T-cell (primary cell): ENCODE measurements at regions not wholly inside any gene's neighbourhood (a gene's known extent, or its start where the extent isn't known, plus 50 kb on each side); places are given as distances from the start of the nearest gene placed in this dataset.
"Not testable (repeated sequence)": the region's sequence is repeated elsewhere in the genome, so short reads cannot be mapped to it uniquely, and the experiment has no call there.

Source experiments
- ATAC-seq, 4 experiments: fragments of 200-7000 bp in 3 of 4; fragments of 150-1000 bp in 1 of 4; cut with Tn5 transposase; replicated peaks in 1 of 4; 1 replicate in 3 of 4; 2 replicates in 1 of 4; pipeline ENCODE4 v1.10.0; 2021; ENCODE audit warnings: moderate library complexity in 3 of 4, mild to moderate bottlenecking in 2 of 4, moderate number of reproducible peaks in 1 of 4
- CTCF ChIA-PET, 2 donors: fragments of 300-600 bp; sonication (Branson Sonifier 250); formaldehyde crosslinking; loops; one replicate each; lab custom pipeline; 2022; ENCODE audit warnings: antibody characterized with exemption in 2 of 2; lab: Charles Lee
- POLR2A ChIA-PET, 2 donors: fragments of 300-600 bp; sonication (Branson Sonifier 250); formaldehyde crosslinking; loops; one replicate each; lab custom pipeline; 2022; ENCODE audit warnings: antibody characterized with exemption in 2 of 2; lab: Charles Lee
- DNase-seq, 35 experiments: peaks; one replicate each; pipeline versions ENCODE4 v3.0.0 to v3.0.0-alpha.2; 2013 to 2023
- H3K27ac ChIP-seq: one replicate; pipeline ENCODE4 v1.5.1; 2013; ENCODE audit warnings: low read length
- H3K27me3 ChIP-seq, 2 experiments: replicated peaks in 1 of 2; 1 replicate in 1 of 2; 2 replicates in 1 of 2; pipeline versions ENCODE4 v1.6.1 to v1.7.0; 2013; ENCODE audit warnings: low read length in 1 of 2, mixed read lengths in 1 of 2; ENCODE audit not compliant: control insufficient read depth in 2 of 2, insufficient read depth in 2 of 2; ENCODE audit errors: extremely low read depth in 1 of 2
- H3K36me3 ChIP-seq, 2 donors: 1 replicate in 1 of 2; 2 replicates in 1 of 2; pipeline versions ENCODE4 v1.6.1 to v1.7.0; 2013; ENCODE audit warnings: low read length in 1 of 2; ENCODE audit not compliant: control insufficient read depth in 2 of 2, insufficient read depth in 1 of 2; ENCODE audit errors: extremely low read depth in 1 of 2
- H3K4me1 ChIP-seq, 2 experiments: 1 replicate in 1 of 2; 2 replicates in 1 of 2; pipeline versions ENCODE4 v1.6.1 to v1.7.0; 2013; ENCODE audit warnings: low read length in 2 of 2, mixed read lengths in 1 of 2; ENCODE audit not compliant: insufficient read depth in 2 of 2, control insufficient read depth in 1 of 2; ENCODE audit errors: extremely low read depth in 1 of 2
- H3K4me3 ChIP-seq, 2 donors: 1 replicate in 1 of 2; 2 replicates in 1 of 2; pipeline versions ENCODE4 v1.5.1 to v1.7.0; 2013; ENCODE audit warnings: mild to moderate bottlenecking in 2 of 2, low read length in 1 of 2, moderate library complexity in 1 of 2; ENCODE audit not compliant: control insufficient read depth in 1 of 2; ENCODE audit errors: extremely low read depth in 1 of 2
- H3K9me3 ChIP-seq: 2 replicates; pipeline ENCODE4 v1.7.0; 2013
- H3K27ac Mint-ChIP-seq, 2 donors: one replicate each; pipeline ENCODE4 v1.8.0; 2020 to 2021; ENCODE audit warnings: mild to moderate bottlenecking in 2 of 2, mixed read lengths in 2 of 2
- H3K27me3 Mint-ChIP-seq, 2 donors: one replicate each; pipeline ENCODE4 v1.8.0; 2021 to 2022; ENCODE audit warnings: mixed read lengths in 2 of 2
- H3K36me3 Mint-ChIP-seq: one replicate; pipeline ENCODE4 v1.8.0; 2021; ENCODE audit warnings: mixed read lengths
- H3K4me1 Mint-ChIP-seq, 3 donors: one replicate each; pipeline ENCODE4 v1.8.0; 2020 to 2022; ENCODE audit warnings: mixed read lengths in 3 of 3, mild to moderate bottlenecking in 1 of 3
- H3K4me3 Mint-ChIP-seq, 3 donors: one replicate each; pipeline ENCODE4 v1.8.0; 2020 to 2022; ENCODE audit warnings: mild to moderate bottlenecking in 3 of 3, mixed read lengths in 3 of 3, moderate library complexity in 3 of 3
- H3K9me3 Mint-ChIP-seq, 3 donors: one replicate each; pipeline ENCODE4 v1.8.0; 2020 to 2022; ENCODE audit warnings: mixed read lengths in 3 of 3
- WGBS: methylation state at CpG from one replicate; pipeline ENCODE4 v1.1.5; 2013; ENCODE audit warnings: missing lambda C conversion rate; ENCODE audit not compliant: insufficient coverage; 5-methylcytosine and 5-hydroxymethylcytosine counted together

GRCh38 chr5:92694067-92694466 lies 887.0 kb downstream of the NR2F1-AS1 start:
- H3K9me3 ChIP-seq: no peaks in the 10 kb centered on the region
- POLR2A ChIA-PET: no interaction called here

GRCh38 chr5:92691955-92692354 lies 889.1 kb downstream of the NR2F1-AS1 start:
- H3K27me3 Mint-ChIP-seq, H3K9me3 ChIP-seq, H3K27ac ChIP-seq, H3K4me1 ChIP-seq, H3K36me3 Mint-ChIP-seq, CTCF ChIA-PET, H3K4me1 Mint-ChIP-seq, H3K36me3 ChIP-seq, DNase-seq, H3K27me3 ChIP-seq, POLR2A ChIA-PET, H3K4me3 Mint-ChIP-seq, H3K4me3 ChIP-seq, H3K27ac Mint-ChIP-seq, ATAC-seq: not testable (repeated sequence)
- no CpG with 5 or more reads among the region's 5 CpGs for WGBS
- peaks cover 0 to 12% (median 6%) of the 10 kb centered on the region in 3 donors for H3K9me3 Mint-ChIP-seq

More at GRCh38 chr5:92694067-92694466, 887.0 kb downstream of the NR2F1-AS1 start:
- Histone ChIP-seq H3K27ac (no peak overlapping the region), H3K27me3 (no peaks in the 10 kb centered on the region), H3K4me3 (no peak overlapping the region), H3K4me1 (no peaks in the 10 kb centered on the region), H3K36me3 (no peaks in the 10 kb centered on the region)
- ATAC-seq (no peak), DNase-seq (no peak)
- Mint-ChIP-seq H3K27ac (no peak overlapping the region), H3K36me3 (no peaks in the 10 kb centered on the region), H3K27me3 (no peaks in the 10 kb centered on the region), H3K4me3 (no peak overlapping the region), H3K4me1 (no peaks in the 10 kb centered on the region), H3K9me3 (peaks cover 0 to 12% (median 6%) of the 10 kb centered on the region in 3 donors)
- CTCF ChIA-PET: no interaction called here
- WGBS: 40% methylated on average over 1 of the region's 2 CpGs

GRCh38 chr5:92687821-92688722 lies 892.9 kb downstream of the NR2F1-AS1 start:
- WGBS: 62% methylated on average over 3 of the region's 8 CpGs
- Mint-ChIP-seq H3K27ac (no peak overlapping the region), H3K9me3 (peaks cover 2 to 27% (median 16%) of the 10 kb centered on the region in 3 donors), H3K4me3 (no peak overlapping the region), H3K4me1 (no peaks in the 10 kb centered on the region), H3K27me3 (no peaks in the 10 kb centered on the region), H3K36me3 (no peaks in the 10 kb centered on the region)
- no peaks in the 10 kb centered on the region for H3K4me1 ChIP-seq
- no peaks in the 10 kb centered on the region for H3K27me3 ChIP-seq
- no peaks in the 10 kb centered on the region for H3K36me3 ChIP-seq
- CTCF ChIA-PET: interaction anchor here in 1 of 2 donors (0.6 kb wide), 1 partner anchor 10 kb away, joined by 3 read pairs; no protein-coding TSS in a partner anchor
- no peak for DNase-seq
- no peak overlapping the region for H3K4me3 ChIP-seq
- H3K9me3 ChIP-seq: no peaks in the 10 kb centered on the region
- no peak for ATAC-seq
- no peak overlapping the region for H3K27ac ChIP-seq
- POLR2A ChIA-PET: no interaction called here

- Mint-ChIP-seq H3K4me1 (no peaks in the 10 kb centered on the region), H3K36me3 (no peaks in the 10 kb centered on the region), H3K27ac (no peak overlapping the region), H3K4me3 (no peak overlapping the region), H3K9me3 (peaks cover 4 to 12% (median 7%) of the 10 kb centered on the region in 3 donors), H3K27me3 (no peaks in the 10 kb centered on the region)
- ChIA-PET POLR2A (no interaction called here), CTCF (interaction anchor here in 1 of 2 donors (0.7 kb wide), 1 partner anchor 9 kb away, joined by 3 read pairs; no protein-coding TSS in a partner anchor)
- Histone ChIP-seq H3K4me1 (no peaks in the 10 kb centered on the region), H3K36me3 (no peaks in the 10 kb centered on the region), H3K27ac (no peak overlapping the region), H3K4me3 (no peak overlapping the region), H3K9me3 (no peaks in the 10 kb centered on the region), H3K27me3 (no peaks in the 10 kb centered on the region)
- ATAC-seq: no peak
- no CpG with 5 or more reads among the region's 2 CpGs for WGBS
- no peak for DNase-seq
Measured at GRCh38 chr5:92678640-92679039, 902.4 kb downstream of the NR2F1-AS1 start.

GRCh38 chr5:92676215-92677165 lies 904.5 kb downstream of the NR2F1-AS1 start:
- no peak for ATAC-seq
- 52% methylated on average over 4 of the region's 8 CpGs for WGBS

GRCh38 chr5:92674321-92674720 lies 906.7 kb downstream of the NR2F1-AS1 start:
- Histone ChIP-seq H3K27me3 (no peaks in the 10 kb centered on the region), H3K27ac (no peak overlapping the region), H3K4me1 (no peaks in the 10 kb centered on the region), H3K36me3 (no peaks in the 10 kb centered on the region), H3K4me3 (no peak overlapping the region), H3K9me3 (no peaks in the 10 kb centered on the region)
- H3K9me3 Mint-ChIP-seq: peaks cover 0 to 5% (median 4%) of the 10 kb centered on the region in 3 donors
- H3K36me3 Mint-ChIP-seq: no peaks in the 10 kb centered on the region
- ATAC-seq (no peak), DNase-seq (no peak)
- H3K4me3 Mint-ChIP-seq: no peak overlapping the region
- POLR2A ChIA-PET: no interaction called here
- no peaks in the 10 kb centered on the region for H3K27me3 Mint-ChIP-seq
- no peaks in the 10 kb centered on the region for H3K4me1 Mint-ChIP-seq
- CTCF ChIA-PET: no interaction called here
- no peak overlapping the region for H3K27ac Mint-ChIP-seq
- 100% methylated on average over 2 of the region's 2 CpGs for WGBS

More at GRCh38 chr5:92676215-92677165, 904.5 kb downstream of the NR2F1-AS1 start:
- H3K4me3 ChIP-seq: no peak overlapping the region
- POLR2A ChIA-PET: no interaction called here
- no peaks in the 10 kb centered on the region for H3K9me3 ChIP-seq
- H3K4me1 Mint-ChIP-seq: no peaks in the 10 kb centered on the region
- CTCF ChIA-PET: no interaction called here
- H3K27ac Mint-ChIP-seq: no peak overlapping the region
- no peaks in the 10 kb centered on the region for H3K27me3 ChIP-seq
- DNase-seq: no peak
- no peak overlapping the region for H3K27ac ChIP-seq
- no peaks in the 10 kb centered on the region for H3K36me3 ChIP-seq
- H3K27me3 Mint-ChIP-seq: no peaks in the 10 kb centered on the region
- no peak overlapping the region for H3K4me3 Mint-ChIP-seq
- no peaks in the 10 kb centered on the region for H3K4me1 ChIP-seq
- H3K36me3 Mint-ChIP-seq: no peaks in the 10 kb centered on the region
- peaks cover 0 to 7% (median 0%) of the 10 kb centered on the region in 3 donors for H3K9me3 Mint-ChIP-seq
